H1 (cell line): ENCODE measurements at regions not wholly inside any gene's neighbourhood (a gene's known extent, or its start where the extent isn't known, plus 50 kb on each side); places are given as distances from the start of the nearest gene placed in this dataset.

ENCODE experiments used
- CTCF ChIA-PET: fragments of 300-600 bp; sonication (Branson Sonifier 250); formaldehyde crosslinking; loops from one replicate; lab custom pipeline; 2021; ENCODE audit not compliant: partially characterized antibody; lab: Charles Lee
- POLR2A ChIA-PET: fragments of 300-600 bp; sonication (Branson Sonifier 250); formaldehyde crosslinking; loops from one replicate; lab custom pipeline; 2021; ENCODE audit warnings: inconsistent platforms; ENCODE audit not compliant: partially characterized antibody; lab: Charles Lee
- DNase-seq, 2 experiments: peaks; one replicate each; pipeline versions ENCODE4 v3.0.0 to v3.0.0-alpha.2; 2010 to 2022; ENCODE audit warnings: low spot score in 2 of 2, low read depth in 1 of 2, mixed read lengths in 1 of 2
- FAIRE-seq: peaks from 2 replicates; lab custom pipeline; 2011; peaks lifted over from hg19 to GRCh38; lab: Jason Lieb, UNC
- H2AFZ ChIP-seq: 2 replicates; pipeline ENCODE4 v1.8.1; 2012; ENCODE audit warnings: low read length, inconsistent platforms
- H2AK5ac ChIP-seq: 2 replicates; pipeline ENCODE4 v1.6.1; 2013; ENCODE audit warnings: low read depth, low read length
- H2BK120ac ChIP-seq: replicated peaks from 2 replicates; pipeline ENCODE3; 2013; ENCODE audit warnings: low read depth, low read length, inconsistent platforms
- H2BK12ac ChIP-seq: 2 replicates; pipeline ENCODE4 v1.6.1; 2013; ENCODE audit warnings: low read depth, low read length
- H2BK15ac ChIP-seq: 2 replicates; pipeline ENCODE4 v1.6.1; 2013; ENCODE audit warnings: low read length
- H2BK20ac ChIP-seq: 2 replicates; pipeline ENCODE4 v1.6.1; 2013; ENCODE audit warnings: low read length
- H2BK5ac ChIP-seq: 2 replicates; pipeline ENCODE4 v1.6.1; 2013; ENCODE audit warnings: low read depth, low read length
- H3K14ac ChIP-seq: 2 replicates; pipeline ENCODE4 v1.6.1; 2013; ENCODE audit warnings: inconsistent platforms; ENCODE audit not compliant: insufficient read length
- H3K18ac ChIP-seq: 2 replicates; pipeline ENCODE4 v1.6.1; 2013; ENCODE audit warnings: low read length; ENCODE audit errors: extremely low read depth
- H3K23ac ChIP-seq: 2 replicates; pipeline ENCODE4 v1.6.1; 2013; ENCODE audit warnings: inconsistent platforms; ENCODE audit not compliant: insufficient read length
- H3K23me2 ChIP-seq: 2 replicates; pipeline ENCODE4 v1.6.1; 2013; ENCODE audit warnings: low read depth, low read length
- H3K27ac ChIP-seq: 2 replicates; pipeline ENCODE4 v1.6.1; 2011; ENCODE audit warnings: low read depth, low read length, inconsistent platforms
- H3K27me3 ChIP-seq, 4 experiments: replicated peaks in 1 of 4; 1 replicate in 1 of 4; 2 replicates in 3 of 4; pipeline versions ENCODE4 v1.6.1 to v1.8.1; 2011 to 2013; ENCODE audit warnings: low read length in 3 of 4, mild to moderate bottlenecking in 3 of 4, inconsistent platforms in 2 of 4, mixed read lengths in 2 of 4, moderate library complexity in 1 of 4; ENCODE audit not compliant: control insufficient read depth in 3 of 4, insufficient read depth in 3 of 4; ENCODE audit errors: extremely low read depth in 1 of 4
- H3K36me3 ChIP-seq, 4 experiments: 2 replicates each; pipeline versions ENCODE4 v1.6.1 to v1.8.1; 2011 to 2013; ENCODE audit warnings: mild to moderate bottlenecking in 4 of 4, low read length in 3 of 4, moderate library complexity in 2 of 4, control low read depth in 1 of 4, inconsistent platforms in 1 of 4; ENCODE audit not compliant: insufficient read depth in 4 of 4, control insufficient read depth in 2 of 4
- H3K4ac ChIP-seq: replicated peaks from 2 replicates; pipeline ENCODE3; 2013; ENCODE audit warnings: low read length, low read depth, mixed read lengths, inconsistent platforms; ENCODE audit not compliant: insufficient read length
- H3K4me1 ChIP-seq, 4 experiments: replicated peaks in 1 of 4; 1 replicate in 1 of 4; 2 replicates in 3 of 4; pipeline versions ENCODE4 v1.6.1 to v1.8.1; 2011 to 2013; ENCODE audit warnings: low read length in 3 of 4, inconsistent platforms in 2 of 4, mixed read lengths in 1 of 4; ENCODE audit not compliant: insufficient read depth in 4 of 4, control insufficient read depth in 3 of 4
- H3K4me2 ChIP-seq, 2 experiments: 2 replicates each; pipeline versions ENCODE4 v1.6.1 to v1.8.1; 2011 to 2013; ENCODE audit warnings: low read depth in 2 of 2, low read length in 2 of 2, control low read depth in 1 of 2, inconsistent platforms in 1 of 2, mild to moderate bottlenecking in 1 of 2; ENCODE audit not compliant: insufficient read depth in 1 of 2
- H3K4me3 ChIP-seq, 4 experiments: fragments of 200-600, 300-600 bp in 1 of 4; sonication (generic), shearing (Covaris generic), sonication (Bioruptor Twin) in 1 of 4; 2 replicates each; pipeline versions ENCODE4 v1.5.1 to v1.8.1; 2011 to 2016; ENCODE audit warnings: low read length in 4 of 4, low read depth in 3 of 4, control low read depth in 2 of 4, inconsistent platforms in 2 of 4, mild to moderate bottlenecking in 2 of 4, mixed read lengths in 1 of 4, moderate library complexity in 1 of 4; ENCODE audit not compliant: insufficient read depth in 2 of 4; ENCODE audit errors: extremely low read depth in 1 of 4
- H3K56ac ChIP-seq: replicated peaks from 2 replicates; pipeline ENCODE3; 2013; ENCODE audit warnings: low read depth, mild to moderate bottlenecking, mixed read lengths, low read length, inconsistent platforms; ENCODE audit not compliant: insufficient read length
- H3K79me1 ChIP-seq: 2 replicates; pipeline ENCODE4 v1.6.1; 2013; ENCODE audit warnings: low read depth, low read length, control low read depth
- H3K79me2 ChIP-seq, 2 experiments: 2 replicates each; pipeline versions ENCODE4 v1.6.1 to v1.8.1; 2012 to 2013; ENCODE audit warnings: low read length in 2 of 2, mild to moderate bottlenecking in 2 of 2, inconsistent platforms in 1 of 2; ENCODE audit not compliant: insufficient read depth in 2 of 2, control insufficient read depth in 1 of 2
- H3K9ac ChIP-seq, 4 experiments: replicated peaks in 1 of 4; 1 replicate in 1 of 4; 2 replicates in 3 of 4; pipeline versions ENCODE4 v1.6.1 to v1.8.1; 2011 to 2013; ENCODE audit warnings: low read depth in 3 of 4, low read length in 3 of 4, control low read depth in 2 of 4, mild to moderate bottlenecking in 2 of 4, moderate library complexity in 2 of 4, inconsistent platforms in 1 of 4; ENCODE audit errors: extremely low read depth in 1 of 4
- H3K9me3 ChIP-seq, 2 experiments: 2 replicates each; pipeline versions ENCODE4 v1.6.1 to v1.8.1; 2012 to 2013; ENCODE audit warnings: mild to moderate bottlenecking in 2 of 2, moderate library complexity in 2 of 2, control low read depth in 1 of 2, inconsistent platforms in 1 of 2, low read depth in 1 of 2, low read length in 1 of 2, mixed read lengths in 1 of 2; ENCODE audit not compliant: insufficient read depth in 2 of 2
- H4K20me1 ChIP-seq, 2 experiments: replicated peaks in 1 of 2; 2 replicates each; pipeline versions ENCODE3 to v1.8.1; 2011 to 2013; ENCODE audit warnings: inconsistent platforms in 2 of 2, low read length in 2 of 2, mild to moderate bottlenecking in 1 of 2; ENCODE audit not compliant: insufficient read depth in 2 of 2, control insufficient read depth in 1 of 2
- H4K5ac ChIP-seq: 2 replicates; pipeline ENCODE4 v1.6.1; 2013; ENCODE audit warnings: low read length, low read depth, mixed read lengths, inconsistent platforms; ENCODE audit not compliant: insufficient read length
- H4K8ac ChIP-seq: 2 replicates; pipeline ENCODE4 v1.8.0; 2013; ENCODE audit warnings: mild to moderate bottlenecking, moderate library complexity, low read length, inconsistent platforms; ENCODE audit not compliant: insufficient read depth; ENCODE audit errors: extremely low read depth
- H4K91ac ChIP-seq: replicated peaks from 2 replicates; pipeline ENCODE3; 2013; ENCODE audit warnings: low read length, mixed read lengths, inconsistent platforms; ENCODE audit not compliant: insufficient read length
- ATF3 ChIP-seq: IDR thresholded peaks from 2 replicates; pipeline ENCODE4 v1.6.1; 2011; ENCODE audit warnings: low read depth, mild to moderate bottlenecking, low read length; ENCODE audit not compliant: insufficient read depth
- WGBS, 2 experiments: shearing (Covaris generic) in 1 of 2; methylation state at CpG; one replicate each; pipeline versions ENCODE4 v1.1.6 to v1.1.7; 2013 to 2015; ENCODE audit warnings: low lambda C conversion rate in 2 of 2, mixed read lengths in 2 of 2, inconsistent platforms in 1 of 2, low coverage in 1 of 2, missing lambda C conversion rate in 1 of 2; ENCODE audit not compliant: insufficient replicate concordance in 2 of 2, insufficient coverage in 1 of 2, insufficient read length in 1 of 2; ENCODE audit errors: extremely low coverage in 1 of 2, missing lambda C conversion rate in 1 of 2; 5-methylcytosine and 5-hydroxymethylcytosine counted together

DNA sequence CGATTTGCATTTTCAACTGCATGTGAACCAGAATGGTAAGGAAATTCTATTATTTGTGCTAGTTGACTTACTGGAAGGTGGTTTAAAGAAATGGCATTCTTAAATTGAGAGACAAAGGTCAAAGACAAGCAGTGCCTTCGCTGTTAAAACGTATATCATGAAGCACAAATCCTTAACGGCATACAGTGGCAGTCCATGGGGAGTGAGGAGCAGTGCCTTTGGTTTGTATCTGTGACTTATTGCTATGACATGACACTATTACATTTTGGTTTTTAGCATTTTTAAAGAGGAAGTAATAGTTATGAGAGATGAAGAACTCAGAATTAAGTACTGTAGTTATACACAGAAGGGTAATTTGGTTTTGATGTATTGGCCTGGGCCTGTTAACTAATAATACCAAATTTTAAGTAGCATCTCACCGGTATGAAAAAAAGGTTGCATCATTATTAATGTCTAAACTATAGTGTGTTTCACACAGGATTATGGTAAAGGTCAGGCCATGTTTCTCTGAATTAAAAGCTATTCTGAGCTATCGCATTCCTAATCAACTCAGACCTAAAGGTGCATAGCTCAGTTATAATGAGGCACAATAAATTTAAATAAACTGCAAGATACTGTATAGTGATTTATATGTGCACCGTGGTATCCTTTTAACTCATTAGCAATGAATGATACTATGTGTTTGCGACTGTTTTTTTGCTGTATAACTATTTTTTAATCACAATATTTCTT, 339.8 kb upstream of the ARRDC3 start:
- H3K36me3 ChIP-seq = no peaks in the 10 kb centered on the region
- no peak overlapping the region for H4K5ac ChIP-seq
- no peak overlapping the region for H2BK12ac ChIP-seq
- H3K27ac ChIP-seq = no peak overlapping the region
- no peaks in the 10 kb centered on the region for H3K79me2 ChIP-seq
- no peak overlapping the region for H2AFZ ChIP-seq
- no peak overlapping the region for H3K23ac ChIP-seq
- no peaks in the 10 kb centered on the region for H4K20me1 ChIP-seq
- no peak overlapping the region for H4K8ac ChIP-seq
- H4K91ac ChIP-seq = no peak overlapping the region
- no peak overlapping the region for H3K56ac ChIP-seq
- DNase-seq (no peak), FAIRE-seq (no peak)
- H3K4me3 ChIP-seq = no peak overlapping the region
- no peak overlapping the region for H2BK5ac ChIP-seq
- no peaks in the 10 kb centered on the region for H3K27me3 ChIP-seq
- no peak overlapping the region for H3K4me2 ChIP-seq
- H3K9ac ChIP-seq = no peak overlapping the region
- H3K4me1 ChIP-seq = peaks cover 0 to 5% (median 0%) of the 10 kb centered on the region in 4 experiments; a peak in 2 of 7 replicates
- H3K18ac ChIP-seq = no peak overlapping the region
- H2BK120ac ChIP-seq = no peak overlapping the region
- ChIA-PET POLR2A (no interaction called here), CTCF (interaction anchor here (1.6 kb wide), 1 partner anchor 12 kb away, joined by 4 read pairs; no protein-coding TSS in a partner anchor)
- H3K4ac ChIP-seq = no peak overlapping the region
- no peaks in the 10 kb centered on the region for H3K9me3 ChIP-seq
- 93% methylated on average over 8 of the region's 8 CpGs; no CpG with 5 or more reads in 1 of the 2 experiments for WGBS, 2 experiments
- H3K14ac ChIP-seq = no peak overlapping the region
- no peak overlapping the region for H2BK20ac ChIP-seq
- no peaks in the 10 kb centered on the region for H3K79me1 ChIP-seq
- H3K23me2 ChIP-seq = no peaks in the 10 kb centered on the region
- H2AK5ac ChIP-seq = no peak overlapping the region
- H2BK15ac ChIP-seq = no peak overlapping the region
- no peak for TF ChIP-seq ATF3
